Left renal cortex interstitium (tissue), 4 donors: ENCODE measurements at regions not wholly inside any gene's neighbourhood (a gene's known extent, or its start where the extent isn't known, plus 50 kb on each side); places are given as distances from the start of the nearest gene placed in this dataset.
A peak's percentile ranks its signal among the peaks of the same experiment; 100 is the strongest.

Experiments used
- DNase-seq, 4 donors: peaks; one replicate each; pipeline ENCODE4 v3.0.0-alpha.2; 2013; ENCODE audit warnings: low read depth in 4 of 4, low spot score in 2 of 4, missing footprints in 1 of 4

GRCh38 chr16:65178151-65178550, 56.3 kb upstream of the CDH11 start:
- no peak for DNase-seq

DNA sequence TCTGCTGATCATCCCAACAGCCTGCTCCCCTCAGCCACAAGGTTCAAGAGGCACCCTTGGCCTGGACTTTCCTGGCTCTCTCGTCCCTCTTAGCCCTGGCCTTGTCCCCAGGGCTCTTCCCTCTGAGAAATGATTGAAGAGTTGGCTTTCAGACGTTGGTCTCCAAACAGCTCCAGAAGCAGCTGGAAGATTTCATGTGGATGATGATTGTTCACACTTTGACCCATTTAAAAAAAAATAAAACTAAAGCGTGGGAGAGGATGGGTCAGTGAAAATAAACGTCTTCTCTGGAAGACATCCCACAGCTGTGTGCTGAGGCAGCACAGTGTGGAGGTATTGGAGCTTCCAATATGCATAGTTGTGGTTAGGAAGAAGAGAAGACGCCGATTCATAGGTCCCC, 54.7 kb upstream of the CDH11 start:
- peak in 2 of 4 donors; percentile 71 to 72 for DNase-seq

GRCh38 chr16:65172356-65172755, 50.5 kb upstream of the CDH11 start:
- no peak for DNase-seq
